HL-60 (cell line): ENCODE measurements at regions not wholly inside any gene's neighbourhood (a gene's known extent, or its start where the extent isn't known, plus 50 kb on each side); places are given as distances from the start of the nearest gene placed in this dataset.

Source experiments
- DNase-seq, 2 experiments: peaks; one replicate each; pipeline ENCODE4 v3.0.0-alpha.2; 2010 to 2020; ENCODE audit warnings: low read depth in 1 of 2, low spot score in 1 of 2
- H3K27ac ChIP-seq: fragments of 250-450 bp; sonication (Bioruptor Pico); replicated peaks from 2 replicates; pipeline ENCODE4 v1.5.1; 2020; ENCODE audit warnings: mild to moderate bottlenecking, moderate library complexity
- H3K27me3 ChIP-seq: fragments of 250-450 bp; sonication (Bioruptor Pico); 2 replicates; pipeline ENCODE4 v1.5.1; 2021; ENCODE audit warnings: mild to moderate bottlenecking, moderate library complexity; ENCODE audit not compliant: insufficient read depth, poor library complexity, severe bottlenecking
- H3K4me3 ChIP-seq: replicated peaks from 2 replicates; pipeline ENCODE4 v1.5.1; 2011; ENCODE audit warnings: mild to moderate bottlenecking, control low read depth, low read length; ENCODE audit not compliant: insufficient read depth
- CTCF ChIP-seq: IDR thresholded peaks from one replicate; pipeline ENCODE4 v1.5.1; 2011; ENCODE audit warnings: low read length, control low read depth, inconsistent platforms; ENCODE audit not compliant: insufficient read depth
- GABPA ChIP-seq: IDR thresholded peaks from 2 replicates; pipeline ENCODE4 v1.6.1; 2012; ENCODE audit warnings: low read depth
- POLR2AphosphoS5 ChIP-seq: IDR thresholded peaks from 2 replicates; pipeline ENCODE4 v1.6.1; 2012; ENCODE audit warnings: low read depth
- SPI1 ChIP-seq: IDR thresholded peaks from 2 replicates; pipeline ENCODE4 v1.6.1; 2012; ENCODE audit warnings: low read depth, mild to moderate bottlenecking, borderline replicate concordance
- TF ChIP-seq, protein P1 (sequence below): IDR thresholded peaks from 2 replicates; pipeline ENCODE4 v1.6.1; 2012; ENCODE audit warnings: low read depth; ENCODE audit not compliant: insufficient replicate concordance

GRCh38 chr12:84079626-84080025, 833.0 kb downstream of the SLC6A15 start:
- Histone ChIP-seq H3K4me3 (no peak overlapping the region), H3K27me3 (no peaks in the 10 kb centered on the region), H3K27ac (no peak overlapping the region)
- no peak for DNase-seq
- TF ChIP-seq GABPA (no peak), POLR2AphosphoS5 (no peak), CTCF (no peak)
- TF ChIP-seq, protein P1, sequence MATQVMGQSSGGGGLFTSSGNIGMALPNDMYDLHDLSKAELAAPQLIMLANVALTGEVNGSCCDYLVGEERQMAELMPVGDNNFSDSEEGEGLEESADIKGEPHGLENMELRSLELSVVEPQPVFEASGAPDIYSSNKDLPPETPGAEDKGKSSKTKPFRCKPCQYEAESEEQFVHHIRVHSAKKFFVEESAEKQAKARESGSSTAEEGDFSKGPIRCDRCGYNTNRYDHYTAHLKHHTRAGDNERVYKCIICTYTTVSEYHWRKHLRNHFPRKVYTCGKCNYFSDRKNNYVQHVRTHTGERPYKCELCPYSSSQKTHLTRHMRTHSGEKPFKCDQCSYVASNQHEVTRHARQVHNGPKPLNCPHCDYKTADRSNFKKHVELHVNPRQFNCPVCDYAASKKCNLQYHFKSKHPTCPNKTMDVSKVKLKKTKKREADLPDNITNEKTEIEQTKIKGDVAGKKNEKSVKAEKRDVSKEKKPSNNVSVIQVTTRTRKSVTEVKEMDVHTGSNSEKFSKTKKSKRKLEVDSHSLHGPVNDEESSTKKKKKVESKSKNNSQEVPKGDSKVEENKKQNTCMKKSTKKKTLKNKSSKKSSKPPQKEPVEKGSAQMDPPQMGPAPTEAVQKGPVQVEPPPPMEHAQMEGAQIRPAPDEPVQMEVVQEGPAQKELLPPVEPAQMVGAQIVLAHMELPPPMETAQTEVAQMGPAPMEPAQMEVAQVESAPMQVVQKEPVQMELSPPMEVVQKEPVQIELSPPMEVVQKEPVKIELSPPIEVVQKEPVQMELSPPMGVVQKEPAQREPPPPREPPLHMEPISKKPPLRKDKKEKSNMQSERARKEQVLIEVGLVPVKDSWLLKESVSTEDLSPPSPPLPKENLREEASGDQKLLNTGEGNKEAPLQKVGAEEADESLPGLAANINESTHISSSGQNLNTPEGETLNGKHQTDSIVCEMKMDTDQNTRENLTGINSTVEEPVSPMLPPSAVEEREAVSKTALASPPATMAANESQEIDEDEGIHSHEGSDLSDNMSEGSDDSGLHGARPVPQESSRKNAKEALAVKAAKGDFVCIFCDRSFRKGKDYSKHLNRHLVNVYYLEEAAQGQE = no peak

DNA sequence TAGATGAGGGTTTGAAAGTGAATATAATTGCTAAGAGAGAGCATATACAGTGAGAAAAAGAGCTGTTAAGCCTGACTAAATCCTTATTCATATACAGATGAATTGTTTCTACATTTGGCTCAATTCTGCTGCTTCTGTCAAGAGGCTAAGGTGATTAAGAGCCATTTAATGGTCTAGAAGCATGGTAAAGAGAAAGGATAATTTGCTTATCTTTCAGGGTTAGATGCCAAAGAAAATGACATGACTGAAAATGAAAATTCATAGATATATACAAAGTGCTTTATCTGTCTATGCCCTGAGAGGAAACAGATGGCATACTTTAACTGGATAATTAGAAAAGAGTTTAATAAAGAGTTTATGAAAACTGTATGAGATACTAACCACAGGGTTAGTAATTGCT, 834.9 kb downstream of the SLC6A15 start:
- Histone ChIP-seq H3K27ac (no peak overlapping the region), H3K27me3 (no peaks in the 10 kb centered on the region), H3K4me3 (no peak overlapping the region)
- DNase-seq = no peak
- no peak for TF ChIP-seq POLR2AphosphoS5
- TF ChIP-seq, protein P1 = no peak
- TF ChIP-seq GABPA = no peak
- TF ChIP-seq CTCF = no peak
- no peak for TF ChIP-seq SPI1

DNA sequence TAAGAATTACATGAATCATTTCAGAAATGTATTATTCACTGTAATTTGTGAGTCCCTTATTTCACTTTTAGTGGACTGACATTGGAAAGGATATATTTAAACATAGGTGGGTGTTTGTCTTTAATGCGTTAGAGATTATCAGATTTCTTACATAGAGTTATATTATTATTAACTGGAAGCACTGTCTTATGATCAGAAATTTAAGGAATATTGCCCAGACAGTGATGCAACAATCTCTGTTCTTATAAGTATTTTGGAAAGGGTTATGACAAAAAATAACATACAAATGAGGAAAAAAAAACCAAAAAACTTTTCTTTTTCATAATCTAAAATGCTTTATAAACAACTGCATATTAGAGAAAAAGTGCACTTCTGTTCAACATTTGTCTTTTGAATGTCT, 836.6 kb downstream of the SLC6A15 start:
- H3K4me3 ChIP-seq = no peak overlapping the region
- no peak for DNase-seq
- H3K27me3 ChIP-seq = no peaks in the 10 kb centered on the region
- H3K27ac ChIP-seq = no peak overlapping the region
- TF ChIP-seq CTCF (no peak), POLR2AphosphoS5 (no peak), GABPA (no peak), SPI1 (no peak)
- TF ChIP-seq, protein P1 = no peak
